KG1 (cell line): ENCODE measurements at regions not wholly inside any gene's neighbourhood (a gene's known extent, or its start where the extent isn't known, plus 50 kb on each side); places are given as distances from the start of the nearest gene placed in this dataset.

Source experiments
- DNase-seq: peaks from one replicate; lab custom pipeline; 2025; lab: John Stamatoyannopoulos, UW

DNA sequence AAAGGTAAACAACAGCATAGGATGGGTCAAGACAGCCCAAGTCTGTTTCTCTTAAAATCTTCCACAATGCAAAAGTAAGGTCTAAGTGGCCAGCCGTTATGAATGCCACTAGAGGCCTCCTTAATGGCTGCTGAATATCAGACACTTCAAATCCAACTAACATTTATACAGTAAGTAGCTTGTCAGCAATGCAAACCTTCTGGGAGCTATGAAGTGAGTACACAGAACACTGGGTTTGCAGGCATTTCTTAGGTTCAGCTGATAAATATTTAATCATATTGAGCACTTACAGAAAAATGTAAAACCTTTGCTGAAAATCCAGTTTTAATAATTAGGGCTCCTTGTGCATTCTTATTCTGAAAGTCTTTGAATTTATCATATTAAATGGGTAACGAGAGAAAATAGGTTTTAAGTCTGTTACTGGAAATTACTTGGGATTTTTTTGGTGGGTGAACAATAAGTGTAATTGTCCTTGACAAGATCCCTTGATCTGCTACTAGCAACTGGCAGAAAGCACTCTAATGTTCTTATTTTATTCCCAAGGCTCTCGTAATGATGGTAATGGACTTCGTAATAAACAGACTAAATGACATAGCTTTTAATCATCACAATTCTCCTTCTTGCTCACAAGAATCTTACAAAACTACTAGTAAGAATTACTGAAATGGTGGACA lies 141.7 kb upstream of the GPR149 start:
- no peak for DNase-seq

DNA sequence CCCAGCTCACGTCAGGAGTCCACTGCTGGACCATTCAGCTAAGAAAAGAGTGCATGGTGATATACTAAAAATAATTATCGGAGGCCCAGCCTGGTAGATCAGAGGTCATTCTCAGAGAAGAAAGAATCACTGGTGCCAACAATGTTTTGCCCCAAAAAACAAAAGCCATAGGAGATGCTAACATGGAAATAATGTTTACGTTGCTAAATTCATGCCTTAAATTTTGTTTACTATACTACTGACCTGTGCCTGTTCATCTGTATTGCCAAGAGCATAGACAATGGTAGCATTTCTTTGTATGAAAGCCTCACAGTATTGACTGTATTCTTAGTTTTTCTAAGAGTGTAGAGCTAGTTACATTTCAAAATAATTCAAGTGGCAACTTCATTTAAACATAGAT lies 138.1 kb upstream of the GPR149 start:
- no peak for DNase-seq

DNA sequence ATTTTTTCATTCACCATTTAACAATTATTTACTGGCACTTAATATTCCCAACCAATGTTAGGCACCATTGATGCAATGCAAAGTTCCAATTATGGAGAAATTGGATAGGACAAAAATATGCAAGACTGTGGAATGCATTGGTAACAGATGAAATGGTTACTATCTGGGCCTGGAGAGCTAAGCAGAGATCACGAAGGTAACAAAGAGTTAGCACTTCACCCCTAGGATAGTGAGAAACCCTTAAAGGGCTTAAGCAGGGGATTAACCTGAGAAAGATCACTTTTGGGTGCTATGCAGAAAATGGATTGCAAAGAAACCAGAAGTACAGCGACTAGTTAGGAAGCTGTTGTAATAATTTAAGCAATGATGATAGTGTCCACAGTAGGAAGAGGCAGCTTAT lies 129.6 kb upstream of the GPR149 start:
- no peak for DNase-seq

DNA sequence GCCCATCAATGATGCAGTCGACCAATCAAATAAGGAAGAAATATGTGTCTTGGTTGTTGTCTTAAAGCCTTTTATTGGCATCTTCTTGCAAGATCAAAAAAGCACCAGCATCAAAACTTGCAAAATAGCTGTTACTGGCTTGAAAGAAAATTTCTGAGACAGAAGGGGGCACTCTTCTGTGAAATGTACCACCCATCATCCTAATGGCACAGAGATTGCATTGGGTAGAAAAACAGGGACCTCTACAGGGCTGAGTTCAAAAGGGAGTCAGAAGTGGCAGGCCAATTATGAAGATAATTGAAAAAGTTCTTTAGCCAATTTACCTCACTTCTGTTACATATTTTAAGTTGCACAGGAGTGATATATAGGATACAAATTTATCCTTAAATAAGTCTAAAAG lies 122.3 kb upstream of the GPR149 start:
- no peak for DNase-seq

DNA sequence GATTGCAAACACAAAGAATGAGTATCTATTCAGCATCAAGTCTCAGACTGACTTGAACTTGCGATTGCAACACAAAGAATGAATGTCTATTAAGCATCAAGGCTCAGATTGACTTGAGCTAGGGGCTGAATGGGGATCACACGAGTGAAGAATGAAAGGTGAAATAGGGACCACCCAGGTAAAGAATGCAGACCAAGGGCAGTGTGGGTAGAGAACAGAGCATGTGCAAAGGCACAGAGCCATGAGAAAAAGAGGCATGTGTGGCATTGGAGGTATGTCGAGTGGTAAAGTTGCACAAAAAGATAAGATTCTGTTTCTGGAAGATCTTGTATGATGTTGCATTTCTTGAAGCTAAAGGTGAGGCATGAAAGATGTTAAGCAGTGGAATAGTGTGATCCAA lies 119.4 kb upstream of the GPR149 start:
- no peak for DNase-seq

DNA sequence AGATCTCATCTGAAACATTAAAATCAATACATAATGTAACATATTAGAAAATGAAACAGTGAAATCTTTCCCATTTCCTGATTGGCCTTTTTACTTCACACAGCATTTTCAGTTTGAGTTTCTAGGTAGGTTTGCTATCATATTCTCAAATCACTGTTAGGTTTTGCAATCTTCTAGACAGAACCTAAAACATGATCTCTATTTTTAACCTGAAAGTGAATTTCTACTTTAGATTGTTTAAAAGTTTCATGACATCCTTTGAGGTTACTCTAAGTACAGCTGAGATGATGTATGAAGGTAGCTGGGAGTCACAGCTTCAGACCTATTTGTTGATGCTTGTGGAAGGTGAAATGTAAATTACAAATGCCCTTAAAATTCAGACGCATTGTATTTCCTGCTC lies 118.4 kb upstream of the GPR149 start:
- DNase-seq: no peak

DNA sequence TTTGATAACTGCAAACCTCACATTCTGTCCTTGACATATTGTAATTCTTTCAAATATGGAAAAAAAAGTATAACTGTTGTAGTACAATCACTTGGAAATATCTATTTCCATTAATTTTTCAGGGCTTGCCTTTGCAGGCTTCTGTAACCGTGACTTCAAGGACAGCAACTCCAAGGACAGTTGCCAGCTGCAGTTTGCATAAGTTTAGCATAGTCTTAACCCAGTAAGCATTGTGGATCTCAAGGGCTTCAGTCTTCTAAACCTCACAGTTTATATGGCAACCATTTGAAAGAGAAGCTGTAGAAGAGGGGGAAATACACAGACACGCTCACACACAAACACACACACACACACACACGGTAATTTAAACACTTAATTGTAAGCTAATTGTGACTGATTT lies 112.8 kb upstream of the GPR149 start:
- DNase-seq: no peak

DNA sequence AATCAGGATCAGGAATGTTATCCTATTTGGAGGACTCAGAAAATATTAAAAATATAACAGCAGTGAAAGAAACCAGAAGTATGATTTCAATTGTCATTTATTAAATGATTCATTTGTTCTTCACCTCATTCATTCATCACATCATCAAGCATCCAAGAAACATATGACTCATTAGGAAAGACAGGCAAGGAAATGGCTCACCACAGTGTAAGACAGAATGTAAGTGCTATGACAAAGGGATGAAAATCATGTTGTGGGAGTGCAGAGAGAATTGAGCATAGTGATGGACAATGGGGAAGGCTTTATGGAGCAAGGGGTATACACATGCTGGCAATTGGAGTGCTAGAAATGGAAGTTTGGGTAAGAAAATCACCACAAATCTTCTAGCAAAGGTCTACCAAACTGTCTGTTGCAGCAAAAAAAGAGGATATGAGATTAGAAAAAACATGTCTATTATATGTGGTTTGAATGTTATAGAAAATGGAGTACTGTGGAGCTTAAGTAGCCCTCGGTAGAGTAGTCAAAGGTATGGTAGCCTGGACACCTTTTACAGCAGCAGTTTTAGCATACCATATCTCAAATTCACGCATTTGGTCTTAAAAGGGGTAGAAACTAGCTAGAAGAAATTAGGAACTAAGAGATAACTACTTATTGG lies 111.1 kb upstream of the GPR149 start:
- no peak for DNase-seq

DNA sequence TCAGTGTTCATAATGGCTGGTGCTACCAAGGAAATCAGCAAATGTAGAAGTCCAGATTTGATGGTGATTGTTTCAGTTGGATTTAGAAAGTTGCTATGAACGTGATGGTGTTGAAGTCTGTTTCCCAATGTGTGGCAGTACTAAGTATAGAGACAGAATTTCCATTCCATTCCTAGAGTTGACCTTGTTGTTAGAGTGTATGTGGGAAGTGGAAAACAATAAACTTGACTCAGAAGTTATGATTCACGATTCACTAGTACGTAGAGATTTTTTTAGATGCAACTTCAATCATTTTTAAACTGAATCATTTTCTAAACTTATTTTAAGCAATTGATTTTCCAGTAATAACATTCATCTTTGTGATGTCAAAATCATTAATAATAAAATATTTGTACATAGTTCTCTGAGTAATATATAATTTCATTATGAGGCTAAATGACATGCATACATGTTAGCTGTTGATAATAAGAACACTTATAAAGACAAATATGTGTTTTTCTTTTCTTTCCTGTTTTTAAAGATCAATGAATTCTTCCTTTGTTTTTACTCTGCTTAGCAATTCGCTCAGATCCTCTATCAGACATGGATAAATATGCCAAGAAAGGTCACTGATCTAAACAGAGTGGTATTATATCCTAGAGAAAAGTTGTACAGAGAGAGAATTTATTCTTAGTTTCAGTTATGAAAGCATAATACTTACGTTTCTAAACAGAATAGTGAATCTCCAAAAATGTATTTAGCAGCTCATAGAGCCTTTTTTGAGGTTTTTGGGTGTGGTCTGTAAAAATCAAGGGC lies 108.8 kb upstream of the GPR149 start:
- DNase-seq: no peak

DNA sequence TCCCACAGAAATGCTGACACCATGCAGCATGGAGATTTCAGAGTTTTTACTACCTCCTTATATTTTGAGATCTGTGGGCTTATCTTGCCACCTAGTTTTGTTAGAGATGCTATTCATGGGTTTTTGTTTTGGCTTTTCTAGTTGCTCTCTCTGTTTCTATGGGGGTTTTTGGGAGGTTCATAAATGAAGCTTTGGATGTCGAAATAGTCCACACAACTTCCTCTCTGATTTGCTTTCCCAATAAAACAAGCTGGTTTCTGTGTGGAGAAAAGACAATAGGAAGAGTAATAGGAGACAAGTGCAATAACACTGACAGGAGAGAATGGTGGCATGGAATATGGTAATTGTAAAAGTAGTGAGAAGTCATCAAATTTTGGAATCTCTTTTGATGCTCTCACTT lies 106.8 kb upstream of the GPR149 start:
- no peak for DNase-seq

DNA sequence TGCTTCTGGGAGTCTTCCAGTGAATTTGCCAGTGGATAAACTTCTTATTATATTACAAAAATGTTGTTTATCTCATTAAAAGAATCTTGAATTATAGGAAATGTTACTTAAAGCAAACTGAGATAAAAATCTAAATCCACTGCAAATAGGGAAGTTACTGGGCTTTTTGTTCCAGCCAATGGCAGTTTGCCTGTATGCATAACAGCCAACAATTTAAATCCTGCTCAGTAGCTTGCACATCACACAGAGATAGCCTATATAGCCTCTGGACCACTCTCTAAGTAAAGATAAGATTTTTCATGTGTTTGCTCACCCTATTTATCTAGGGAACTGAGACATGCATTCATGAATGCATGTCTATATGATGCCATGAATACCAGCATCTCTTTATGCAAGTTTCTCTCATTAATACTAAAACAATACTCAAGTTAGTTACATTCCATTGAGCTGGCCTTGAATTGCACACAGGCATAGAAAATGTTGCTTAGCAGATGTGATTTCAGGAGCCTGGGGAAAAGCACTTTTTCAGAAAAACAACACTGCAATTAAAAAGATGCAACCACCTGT lies 92.1 kb upstream of the GPR149 start:
- no peak for DNase-seq

DNA sequence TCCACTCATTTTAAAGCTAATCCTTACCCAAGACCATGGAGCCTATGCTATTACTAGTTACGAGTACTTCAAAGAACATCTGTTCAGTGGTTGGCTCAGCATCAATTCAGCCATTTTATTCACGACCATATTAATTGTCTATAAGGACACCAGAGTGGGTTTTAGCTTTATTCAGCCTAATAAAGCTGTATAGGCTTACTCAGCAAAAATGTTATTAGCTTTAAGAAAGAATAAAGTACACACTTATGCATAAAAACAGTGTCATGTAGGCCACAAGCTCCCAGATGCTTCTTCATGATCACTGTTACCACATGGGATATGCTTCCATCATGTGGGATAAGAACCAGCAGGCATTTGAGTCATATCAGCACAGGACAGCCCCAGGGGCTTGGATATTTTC lies 87.4 kb upstream of the GPR149 start:
- DNase-seq: no peak

DNA sequence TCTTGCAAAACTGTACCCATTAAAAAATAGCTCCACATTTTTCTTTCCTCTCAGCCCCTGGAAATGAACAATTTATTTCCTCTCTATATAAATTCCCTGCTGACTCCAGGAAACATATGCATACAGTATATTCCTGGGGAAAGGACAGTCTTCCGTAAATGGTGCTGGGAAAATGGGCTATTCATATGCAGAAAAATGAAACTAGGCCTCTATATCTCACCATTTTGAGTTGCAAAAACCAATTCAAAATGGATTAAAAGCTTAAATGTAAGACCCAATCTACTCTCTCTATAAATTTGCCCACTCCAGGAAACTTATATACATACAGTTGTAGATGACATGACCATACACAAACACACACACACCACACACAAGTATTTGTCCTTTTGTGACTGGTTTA lies 85.9 kb upstream of the GPR149 start:
- no peak for DNase-seq

DNA sequence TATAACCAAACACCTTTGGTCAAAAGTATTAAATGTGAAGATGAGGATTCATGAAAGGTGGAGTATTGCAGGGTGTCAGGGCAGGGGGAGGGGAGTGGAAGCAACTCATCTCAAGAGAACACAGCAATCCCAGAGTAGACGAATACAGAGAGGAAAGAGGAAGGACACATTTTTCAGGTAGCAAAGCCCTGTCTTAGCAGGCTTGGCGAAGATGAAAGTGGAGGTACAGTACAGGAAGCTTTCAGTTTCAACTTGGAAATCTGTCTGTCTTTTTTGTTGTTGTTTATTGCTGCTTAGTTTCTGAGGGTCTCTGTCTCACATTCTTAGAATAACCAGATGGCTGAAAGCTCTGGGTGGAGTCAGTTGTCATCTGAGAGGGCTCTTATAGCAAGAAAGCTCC lies 80.8 kb upstream of the GPR149 start:
- no peak for DNase-seq

DNA sequence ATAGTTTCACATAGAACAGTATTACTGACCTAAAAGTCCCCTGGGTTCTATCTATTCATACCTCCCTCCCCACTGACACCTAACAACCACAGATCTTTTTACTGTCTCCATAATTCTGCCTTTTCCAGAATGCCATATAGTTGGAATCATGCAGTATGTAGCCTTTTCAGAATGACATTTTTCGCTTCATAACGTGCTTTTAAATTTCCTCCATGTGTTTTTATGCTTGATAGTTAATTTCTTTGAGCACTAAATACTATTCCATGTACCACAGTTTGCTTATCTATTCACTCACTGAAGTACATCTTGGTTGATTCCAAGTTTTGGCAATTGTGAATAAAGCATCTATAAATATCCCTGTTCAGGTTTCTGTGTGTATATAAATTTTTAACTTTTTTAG lies 77.7 kb upstream of the GPR149 start:
- DNase-seq: no peak

DNA sequence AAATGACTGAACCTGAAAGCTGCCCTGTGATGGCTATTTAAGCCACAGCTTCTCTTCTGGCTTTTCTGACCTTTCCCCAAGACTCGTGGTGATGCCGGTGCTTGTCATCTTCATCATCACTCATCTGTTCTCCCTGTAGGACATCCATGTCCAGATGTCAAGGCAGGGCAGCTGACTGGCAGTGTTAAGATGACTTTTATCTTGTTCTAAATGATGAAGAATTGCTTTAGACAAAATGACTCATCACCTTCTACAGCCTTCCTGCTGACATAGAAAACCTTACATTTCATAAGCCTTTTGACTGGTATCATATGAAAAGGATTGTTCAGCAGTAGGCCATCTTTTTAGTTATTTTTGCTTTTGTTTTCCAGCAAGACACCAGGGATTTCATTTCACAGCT lies 67.0 kb upstream of the GPR149 start:
- no peak for DNase-seq

DNA sequence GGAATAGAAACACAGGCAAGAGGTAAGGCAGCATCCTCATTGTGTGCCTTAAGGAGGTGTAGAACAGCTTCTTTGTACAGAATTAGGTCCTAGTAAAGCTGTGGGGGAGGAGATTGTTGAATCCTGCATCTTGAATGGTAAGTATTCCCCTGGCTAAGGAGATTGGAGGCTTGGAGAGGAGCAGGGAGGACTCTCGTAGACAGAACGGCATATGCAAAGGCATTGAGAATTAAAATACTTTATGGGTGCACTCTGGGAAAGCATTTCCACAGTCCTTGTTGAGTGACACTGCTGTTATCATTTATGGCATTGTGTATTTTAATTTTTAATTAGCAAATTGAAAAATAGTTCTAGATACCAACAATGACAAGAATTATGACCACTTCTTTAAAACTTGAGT lies 66.5 kb upstream of the GPR149 start:
- no peak for DNase-seq

DNA sequence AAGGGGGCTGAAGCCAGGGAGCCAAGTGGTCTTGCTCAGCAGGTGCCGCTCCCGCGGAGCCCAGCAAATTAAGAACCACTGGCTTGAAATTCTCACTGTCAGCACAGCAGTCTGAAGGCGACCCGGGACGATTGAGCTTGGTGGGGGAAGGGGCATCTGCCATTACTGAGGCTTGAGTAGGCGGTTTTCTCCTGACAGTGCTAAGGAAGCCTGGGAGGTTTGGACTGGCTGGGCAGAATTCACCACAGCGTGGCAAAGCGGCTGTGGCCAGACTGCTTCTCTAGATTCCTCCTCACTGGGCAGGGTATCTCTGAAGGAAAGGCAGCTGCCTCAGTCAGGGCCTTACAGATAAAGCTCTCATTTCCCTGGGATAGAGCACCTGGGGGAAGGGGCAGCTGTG lies 57.0 kb upstream of the GPR149 start:
- DNase-seq: no peak

DNA sequence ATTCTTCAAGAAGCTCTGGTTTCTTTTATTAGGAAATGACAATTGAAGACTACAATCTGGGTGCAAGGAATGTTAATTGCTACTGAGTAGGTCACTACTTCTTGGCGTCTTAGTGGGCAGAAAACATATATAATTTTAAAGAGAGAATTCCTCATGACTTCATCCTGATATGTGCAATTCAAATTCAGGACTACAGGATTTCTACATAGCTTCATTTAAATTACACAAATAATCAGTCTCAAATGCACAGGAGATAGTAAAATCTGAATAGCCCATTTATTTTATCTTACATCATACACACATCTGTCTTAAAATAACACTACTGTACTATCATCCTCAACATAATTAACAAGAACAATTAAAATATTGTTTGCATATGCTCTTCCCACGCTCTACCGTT lies 52.5 kb upstream of the GPR149 start:
- no peak for DNase-seq

DNA sequence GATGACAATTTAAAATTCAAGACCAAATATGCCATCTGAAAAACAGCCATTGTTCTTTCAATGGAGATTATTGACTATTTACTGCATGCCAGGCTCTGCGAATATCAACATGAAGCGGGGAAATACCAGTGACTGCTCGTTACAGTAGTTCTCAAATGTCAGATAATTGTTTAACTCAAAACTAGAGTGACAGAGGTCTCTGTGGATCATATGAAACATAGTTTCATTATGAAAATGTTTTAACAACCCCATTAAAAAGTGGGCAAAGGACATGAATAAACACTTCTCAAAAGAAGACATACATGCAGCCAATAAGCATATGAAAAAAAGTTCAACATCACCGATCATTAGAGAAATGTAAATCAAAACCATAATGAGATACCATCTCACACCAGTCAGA lies 50.0 kb upstream of the GPR149 start:
- no peak for DNase-seq
